WERI-Rb-1 (cell line): ENCODE measurements at regions not wholly inside any gene's neighbourhood (a gene's known extent, or its start where the extent isn't known, plus 50 kb on each side); places are given as distances from the start of the nearest gene placed in this dataset.

ENCODE experiments used
- DNase-seq: peaks from one replicate; pipeline ENCODE4 v3.0.0-alpha.2; 2020
- H3K27ac ChIP-seq: fragments of 250-450 bp; sonication (Bioruptor Pico); 2 replicates; pipeline ENCODE4 v1.5.1; 2020; ENCODE audit warnings: mild to moderate bottlenecking, moderate library complexity
- H3K27me3 ChIP-seq: fragments of 250-450 bp; sonication (Bioruptor Pico); 2 replicates; pipeline ENCODE4 v1.5.1; 2021; ENCODE audit warnings: mild to moderate bottlenecking, low read depth, moderate library complexity; ENCODE audit not compliant: insufficient read depth, severe bottlenecking
- H3K36me3 ChIP-seq: fragments of 250-450 bp; sonication (Bioruptor Pico); 2 replicates; pipeline ENCODE4 v1.5.1; 2020; ENCODE audit warnings: mild to moderate bottlenecking, moderate library complexity
- H3K4me3 ChIP-seq: 2 replicates; pipeline ENCODE4 v1.5.1; 2011; ENCODE audit warnings: low read depth, mild to moderate bottlenecking, control low read depth, low read length
- H3K9me3 ChIP-seq: fragments of 250-450 bp; sonication (Bioruptor Pico); 2 replicates; pipeline ENCODE4 v1.5.1; 2021; ENCODE audit warnings: mild to moderate bottlenecking, moderate library complexity; ENCODE audit not compliant: severe bottlenecking
- CTCF ChIP-seq: IDR thresholded peaks from 2 replicates; pipeline ENCODE4 v1.5.1; 2011; ENCODE audit warnings: low read depth, mild to moderate bottlenecking, control low read depth, inconsistent platforms, low read length

GRCh38 chr7:42805601-42806000 is 106.3 kb downstream of the C7orf25 start:
- Histone ChIP-seq H3K36me3 (no peaks in the 10 kb centered on the region), H3K9me3 (no peaks in the 10 kb centered on the region), H3K27ac (no peak overlapping the region), H3K4me3 (no peak overlapping the region), H3K27me3 (peaks cover 19% of the 10 kb centered on the region)
- TF ChIP-seq CTCF, result no peak
- DNase-seq, result no peak

GRCh38 chr7:42794673-42795072 is 117.2 kb downstream of the C7orf25 start:
- TF ChIP-seq CTCF, result no peak
- H3K9me3 ChIP-seq, result no peaks in the 10 kb centered on the region
- DNase-seq, result no peak
- H3K27me3 ChIP-seq, result peaks cover 32% of the 10 kb centered on the region
- H3K27ac ChIP-seq, result no peak overlapping the region
- no peak overlapping the region for H3K4me3 ChIP-seq
- no peaks in the 10 kb centered on the region for H3K36me3 ChIP-seq

GRCh38 chr7:42792841-42793240 is 119.0 kb downstream of the C7orf25 start:
- no peak overlapping the region for H3K4me3 ChIP-seq
- no peak for DNase-seq
- no peak for TF ChIP-seq CTCF
- no peak overlapping the region for H3K27ac ChIP-seq
- H3K36me3 ChIP-seq, result no peaks in the 10 kb centered on the region
- peaks cover 28% of the 10 kb centered on the region for H3K27me3 ChIP-seq
- H3K9me3 ChIP-seq, result no peaks in the 10 kb centered on the region

GRCh38 chr7:42790196-42790595 is 121.7 kb downstream of the C7orf25 start:
- no peak overlapping the region for H3K27ac ChIP-seq
- H3K4me3 ChIP-seq, result no peak overlapping the region
- TF ChIP-seq CTCF, result no peak
- H3K9me3 ChIP-seq, result no peaks in the 10 kb centered on the region
- H3K36me3 ChIP-seq, result no peaks in the 10 kb centered on the region
- H3K27me3 ChIP-seq, result peaks cover 21% of the 10 kb centered on the region
- DNase-seq, result no peak

GRCh38 chr7:42774436-42774835 is 137.4 kb downstream of the C7orf25 start:
- DNase-seq, result no peak
- no peak for TF ChIP-seq CTCF
- H3K27me3 ChIP-seq, result peaks cover 67% of the 10 kb centered on the region

GRCh38 chr7:42770114-42770513 is 141.8 kb downstream of the C7orf25 start:
- no peak for TF ChIP-seq CTCF
- Histone ChIP-seq H3K27me3 (peaks cover 78% of the 10 kb centered on the region), H3K9me3 (no peaks in the 10 kb centered on the region), H3K27ac (no peak overlapping the region), H3K36me3 (no peaks in the 10 kb centered on the region), H3K4me3 (no peak overlapping the region)
- DNase-seq, result no peak

More at GRCh38 chr7:42774436-42774835, 137.4 kb downstream of the C7orf25 start:
- Histone ChIP-seq H3K4me3 (no peak overlapping the region), H3K9me3 (no peaks in the 10 kb centered on the region), H3K36me3 (no peaks in the 10 kb centered on the region), H3K27ac (no peak overlapping the region)
